GM21381 (cell line): ENCODE measurements at regions not wholly inside any gene's neighbourhood (a gene's known extent, or its start where the extent isn't known, plus 50 kb on each side); places are given as distances from the start of the nearest gene placed in this dataset.

Source experiments
- ATAC-seq: cut with Tn5 transposase; IDR thresholded peaks from one replicate; pipeline ENCODE4 v1.9.1; 2021; ENCODE audit warnings: mild to moderate bottlenecking, moderate library complexity; ENCODE audit not compliant: unreplicated experiment

DNA sequence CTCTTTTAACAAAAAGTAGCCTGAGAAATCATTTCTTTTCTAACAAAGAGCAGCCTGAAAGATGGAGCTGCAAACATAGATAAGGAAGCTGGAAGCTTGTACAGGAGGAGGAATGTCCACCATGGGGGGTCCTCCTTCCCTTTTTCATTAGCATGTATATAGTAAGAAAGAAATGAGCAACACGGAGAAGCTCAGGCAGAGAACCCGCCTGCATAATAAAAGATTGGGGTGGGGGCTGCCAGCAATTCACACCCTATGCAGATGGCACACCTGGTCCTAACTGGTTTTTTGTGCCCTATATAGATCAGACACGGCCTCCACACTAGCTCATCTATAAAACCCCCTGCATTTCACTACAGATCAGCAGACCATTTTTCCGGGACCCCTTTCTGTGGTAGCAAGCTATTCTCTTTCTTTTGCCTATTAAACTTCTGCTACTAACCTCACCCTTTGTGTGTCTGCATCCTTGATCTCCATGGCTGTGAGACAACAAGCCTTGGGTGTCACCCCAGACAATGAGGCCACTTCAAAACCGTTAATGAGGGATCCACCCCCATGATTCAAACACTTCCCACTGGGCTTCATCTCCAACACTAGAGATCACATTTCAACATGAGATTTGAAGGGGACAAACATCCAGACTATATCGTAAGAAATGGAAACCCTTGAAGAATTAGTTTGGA lies 167.5 kb upstream of the FREM2 start:
- ATAC-seq: no peak

- ATAC-seq: no peak
Measured at GRCh38 chr13:38520041-38520440, 166.8 kb upstream of the FREM2 start.

DNA sequence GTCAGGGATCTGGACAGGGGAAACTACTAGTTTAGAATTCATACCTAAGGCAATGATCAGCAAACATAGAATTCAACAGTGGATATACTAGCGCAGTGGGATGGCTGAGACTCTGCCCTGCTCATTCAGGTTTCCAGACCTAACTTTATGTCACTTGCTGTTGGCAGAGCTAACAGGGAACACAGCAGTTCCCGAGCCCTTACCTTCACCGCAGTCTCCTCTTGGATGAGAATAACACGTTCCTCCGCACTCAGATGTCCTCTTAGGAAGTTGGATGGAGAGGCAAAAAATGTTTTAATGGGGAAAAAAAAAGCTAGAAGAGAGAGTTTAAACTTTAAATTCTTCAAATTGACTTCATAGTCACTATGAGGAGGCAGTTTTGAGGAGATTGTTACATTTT lies 159.7 kb upstream of the FREM2 start:
- ATAC-seq: no peak

DNA sequence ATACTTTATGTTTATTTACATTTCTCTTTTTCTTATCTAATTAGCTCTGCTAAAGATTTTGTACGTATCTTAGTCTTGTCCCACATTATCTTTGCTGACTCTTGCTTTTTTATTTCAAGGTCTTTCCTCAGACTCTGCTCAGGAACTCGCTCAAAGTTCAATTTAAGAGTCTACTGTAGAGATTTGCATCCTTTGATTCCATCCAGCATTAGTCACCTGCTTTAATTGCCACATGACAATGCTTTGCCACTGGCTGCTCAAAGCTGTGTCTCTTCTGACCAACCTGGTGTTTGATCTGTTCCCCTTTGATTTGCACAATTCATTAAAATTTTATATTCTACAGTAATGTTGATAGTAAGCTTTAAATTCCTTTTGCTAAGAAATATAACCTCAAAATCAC lies 157.9 kb upstream of the FREM2 start:
- ATAC-seq: no peak

DNA sequence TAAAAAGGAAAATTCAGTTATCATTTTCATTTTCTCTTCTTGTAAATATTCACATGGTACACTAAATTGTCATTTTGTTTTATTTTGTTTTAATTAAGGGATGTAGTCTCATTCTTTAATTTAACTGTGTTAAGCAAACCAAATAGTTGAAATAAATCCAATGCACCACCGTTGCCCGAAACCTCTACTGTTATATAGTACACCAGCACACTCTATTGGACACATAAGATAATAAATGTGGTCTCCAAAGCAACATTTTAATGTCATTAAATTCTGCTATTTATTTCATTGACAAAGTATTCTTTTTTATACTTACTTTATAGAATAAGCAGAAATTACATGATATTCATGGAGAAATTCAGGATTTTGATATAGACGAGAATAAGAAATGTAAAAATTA lies 156.4 kb upstream of the FREM2 start:
- ATAC-seq: no peak

- ATAC-seq: no peak
Measured at GRCh38 chr13:38535261-38535660, 151.6 kb upstream of the FREM2 start.

- ATAC-seq: no peak
Measured at GRCh38 chr13:38537051-38537450, 149.8 kb upstream of the FREM2 start.

DNA sequence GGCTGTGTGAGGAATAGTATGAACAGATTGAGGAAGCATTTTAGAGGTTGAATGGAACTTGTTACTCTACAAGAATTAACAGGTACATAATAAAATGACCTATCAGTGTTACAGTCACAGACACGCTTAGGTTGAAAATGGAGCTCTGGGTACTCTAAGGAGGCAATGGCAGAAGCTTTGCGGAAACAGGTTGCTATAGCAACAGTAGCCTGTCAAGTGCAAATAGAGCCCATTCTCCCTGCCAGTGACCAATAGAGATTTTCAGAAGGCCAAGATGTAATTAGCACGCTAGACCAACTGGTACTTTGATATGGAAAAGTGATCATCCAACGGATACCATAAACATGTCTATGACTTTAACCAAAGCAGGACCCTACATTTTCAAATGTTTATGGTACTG lies 148.5 kb upstream of the FREM2 start:
- no peak for ATAC-seq

DNA sequence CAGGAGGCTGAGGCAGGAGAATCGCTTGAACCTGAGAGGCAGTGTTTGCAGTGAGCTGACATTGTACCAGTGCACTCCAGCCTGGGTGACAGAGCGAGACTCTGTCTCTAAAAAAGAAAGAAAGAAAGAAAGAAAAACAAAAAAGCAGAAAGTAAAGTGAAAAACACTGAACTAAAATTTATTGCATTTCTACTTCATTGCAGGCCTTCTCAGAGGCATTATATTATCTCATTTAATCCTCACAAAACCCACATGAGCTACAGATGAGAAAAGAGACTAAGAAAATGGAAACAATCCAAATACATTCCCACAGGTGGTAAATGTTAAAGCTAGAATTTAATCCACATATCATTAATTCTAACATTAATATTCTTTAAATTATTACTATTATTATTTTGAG lies 147.2 kb upstream of the FREM2 start:
- ATAC-seq: no peak

GRCh38 chr13:38542601-38543000 lies 144.3 kb upstream of the FREM2 start:
- ATAC-seq: no peak

- ATAC-seq: no peak
Measured at GRCh38 chr13:38543561-38543960, 143.3 kb upstream of the FREM2 start.

DNA sequence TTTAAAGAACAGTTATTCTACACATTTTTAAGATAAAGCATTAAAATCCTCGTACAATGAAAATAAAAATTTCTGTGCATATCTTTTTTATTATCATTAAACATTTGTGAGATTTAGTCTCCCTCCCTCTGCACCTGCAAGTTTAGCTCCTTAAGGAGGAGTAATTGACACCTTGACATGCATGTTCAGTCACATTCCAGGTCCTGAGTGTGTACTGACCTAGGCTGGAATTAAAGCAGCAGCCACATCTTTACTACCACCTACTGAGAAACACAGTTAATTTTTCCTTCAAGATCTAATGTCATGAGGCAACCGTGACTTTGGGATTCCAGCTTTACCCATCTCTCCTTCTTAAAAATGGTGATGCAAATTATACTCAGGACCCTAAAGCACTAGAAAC lies 123.1 kb upstream of the FREM2 start:
- no peak for ATAC-seq

DNA sequence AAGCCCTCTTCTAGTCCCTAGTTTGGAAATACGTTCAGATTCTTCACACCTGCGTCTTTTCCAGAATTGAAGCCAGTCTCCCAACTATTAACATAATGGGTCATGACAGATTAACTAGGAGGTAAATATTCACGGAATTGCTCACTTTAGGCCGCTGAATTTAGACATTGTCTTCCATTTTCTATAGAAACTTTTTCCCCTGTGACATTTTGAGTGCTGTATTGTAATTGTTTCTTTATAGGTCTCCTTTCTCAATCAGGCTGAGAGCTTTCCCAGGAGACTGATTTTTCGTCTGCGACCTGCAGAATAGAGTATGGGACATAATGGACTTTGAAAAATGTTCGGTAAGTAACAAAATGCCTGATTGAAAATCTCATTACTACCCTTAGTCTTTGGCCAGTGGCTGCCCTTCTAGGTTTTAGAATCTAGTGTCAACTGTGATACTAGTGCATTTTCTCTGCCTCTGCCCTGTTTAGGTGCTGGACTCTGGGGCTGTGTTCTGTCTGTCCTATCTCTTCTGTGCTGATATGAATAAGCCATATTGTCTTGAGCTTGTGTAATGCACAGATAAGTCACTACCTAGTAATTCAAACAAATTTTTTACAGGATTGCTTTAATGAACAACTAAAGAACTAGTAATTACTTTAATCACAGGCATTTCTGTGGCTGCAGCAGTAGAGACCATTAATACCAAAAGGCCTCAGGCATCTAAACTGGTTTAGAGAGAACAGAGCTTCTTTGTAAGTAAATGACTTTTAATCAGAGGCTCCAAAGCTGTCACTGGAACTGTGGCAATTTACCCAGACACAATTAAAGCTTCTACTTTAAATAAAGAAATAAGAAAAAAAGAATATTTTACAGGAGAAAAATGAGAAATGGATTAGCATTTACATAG lies 122.4 kb upstream of the FREM2 start:
- ATAC-seq: no peak

DNA sequence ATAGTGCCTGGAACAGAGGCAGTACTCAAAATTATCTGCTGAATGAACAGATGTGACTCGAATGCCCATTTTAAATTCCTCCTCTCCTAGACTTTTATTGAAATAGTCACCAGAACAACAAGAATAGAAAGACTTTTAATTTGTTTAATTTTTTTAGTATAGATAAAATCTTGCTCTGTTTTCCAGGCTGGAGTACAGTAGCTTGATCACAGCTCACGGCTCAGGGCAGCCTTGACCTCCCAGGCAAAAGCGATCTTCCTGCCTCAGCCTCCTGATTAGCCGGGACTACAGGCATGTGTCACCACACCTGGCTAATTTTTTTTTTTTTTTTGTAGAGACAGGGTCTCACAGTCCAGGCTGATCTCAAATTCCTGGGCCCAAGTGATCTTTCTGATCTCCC lies 120.9 kb upstream of the FREM2 start:
- ATAC-seq: no peak

DNA sequence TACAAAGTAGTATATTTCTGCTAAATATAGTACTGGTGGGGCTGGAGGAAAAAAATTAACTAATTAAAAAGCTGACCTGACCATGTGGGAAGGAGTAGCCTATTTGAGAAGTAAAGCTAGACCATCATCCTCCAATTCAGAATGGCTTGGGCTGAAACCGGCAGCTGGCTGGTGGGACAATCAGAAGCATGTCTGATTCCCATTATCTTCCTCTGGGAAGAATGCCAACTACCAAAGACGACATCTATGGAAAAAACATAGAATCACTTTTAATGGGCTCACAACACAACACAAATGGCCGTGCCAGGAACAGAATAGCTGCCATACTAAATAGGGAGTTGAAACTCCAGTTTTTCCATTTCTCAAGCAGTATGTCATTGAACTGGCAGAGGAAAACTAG lies 120.4 kb upstream of the FREM2 start:
- ATAC-seq: no peak

- no peak for ATAC-seq
Measured at GRCh38 chr13:38570706-38571105, 116.2 kb upstream of the FREM2 start.

DNA sequence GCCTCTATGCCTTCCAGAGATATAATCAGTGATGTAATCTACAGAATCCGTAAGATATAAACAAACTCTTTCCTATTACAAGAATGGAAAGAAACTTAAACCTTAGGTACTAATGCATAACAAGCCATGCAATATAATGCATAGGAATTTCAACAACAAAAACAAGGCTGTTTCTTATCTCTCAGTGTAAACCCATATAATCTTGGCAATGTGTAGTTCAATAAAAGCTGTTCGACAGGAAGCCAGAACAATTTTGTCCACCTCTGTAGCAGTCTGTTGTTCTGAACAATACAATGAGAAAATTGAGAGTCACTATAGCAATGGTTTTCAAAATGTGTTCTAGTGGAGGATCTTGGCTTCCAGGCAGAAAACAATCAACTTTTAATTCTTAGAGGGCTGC lies 111.5 kb upstream of the FREM2 start:
- no peak for ATAC-seq

DNA sequence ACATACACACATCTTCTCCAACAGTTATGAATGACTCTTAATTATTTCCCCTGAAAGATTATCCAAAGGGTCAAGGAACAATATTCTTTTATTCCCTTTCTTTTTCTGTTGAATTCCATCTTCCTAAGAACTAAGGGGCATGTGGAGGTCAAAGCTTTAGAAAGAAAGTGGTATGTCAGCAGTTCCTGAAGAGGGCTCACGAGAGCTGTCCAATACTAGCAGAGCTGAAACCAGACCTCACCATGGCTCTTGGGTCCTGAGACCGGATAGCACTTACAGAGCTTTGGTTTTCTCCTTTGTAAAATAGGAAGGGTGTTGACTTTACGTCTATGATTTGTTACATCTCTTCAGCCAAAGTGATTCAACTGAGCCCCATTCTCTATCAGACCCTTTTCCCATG lies 109.8 kb upstream of the FREM2 start:
- ATAC-seq: no peak

DNA sequence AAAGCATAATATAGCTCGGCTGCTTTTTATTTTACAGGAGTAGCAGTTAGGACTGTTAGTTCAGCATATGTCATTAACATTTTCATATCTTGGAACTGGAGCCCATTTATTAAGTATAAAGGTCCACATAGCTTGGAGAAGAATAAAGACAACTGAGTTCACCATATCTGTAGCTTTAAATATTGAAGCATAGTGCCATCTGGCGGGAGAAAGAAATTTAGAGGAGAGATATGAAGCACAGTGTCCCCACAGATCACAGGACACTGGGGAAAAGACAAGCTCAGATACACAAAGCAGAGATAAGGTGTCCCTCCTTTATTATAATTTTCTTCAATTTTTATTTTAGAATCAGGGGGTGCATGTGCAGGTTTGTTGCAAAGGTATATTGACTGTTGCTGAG lies 104.7 kb upstream of the FREM2 start:
- ATAC-seq: no peak

GRCh38 chr13:38590230-38590629 lies 96.6 kb upstream of the FREM2 start:
- no peak for ATAC-seq

DNA sequence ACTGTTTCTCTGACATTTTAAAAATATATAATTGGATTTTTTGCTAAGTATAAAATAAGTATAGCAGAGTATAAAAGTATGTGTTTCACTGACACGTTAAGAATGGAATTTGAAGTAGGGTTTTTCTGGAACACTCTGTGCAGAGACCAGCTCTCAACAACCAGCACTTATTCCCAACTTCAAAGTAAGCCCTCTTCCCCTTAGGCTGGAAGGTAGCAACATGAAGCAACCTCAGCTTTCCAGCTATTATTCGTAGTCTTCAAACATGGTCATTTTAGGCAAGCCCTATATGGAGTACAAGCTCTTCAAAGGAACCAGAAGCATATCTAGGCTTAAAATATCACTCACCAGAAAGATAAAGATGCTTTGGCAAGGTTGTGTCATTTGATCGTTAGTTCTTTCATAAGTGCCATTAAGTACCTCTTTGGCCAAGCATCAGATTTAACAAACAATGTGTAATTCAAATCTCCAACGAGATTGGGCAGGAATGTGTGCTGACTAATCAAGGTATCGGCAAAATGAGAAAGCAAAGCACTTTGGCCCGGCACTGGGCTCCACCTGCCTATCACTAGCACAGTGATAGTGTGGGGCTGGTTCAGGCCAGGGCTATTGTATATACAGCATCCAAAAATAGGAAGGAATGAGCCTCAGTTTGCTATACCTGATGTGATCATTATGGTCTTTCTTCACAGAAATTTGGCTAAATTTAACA lies 95.9 kb upstream of the FREM2 start:
- ATAC-seq: no peak

DNA sequence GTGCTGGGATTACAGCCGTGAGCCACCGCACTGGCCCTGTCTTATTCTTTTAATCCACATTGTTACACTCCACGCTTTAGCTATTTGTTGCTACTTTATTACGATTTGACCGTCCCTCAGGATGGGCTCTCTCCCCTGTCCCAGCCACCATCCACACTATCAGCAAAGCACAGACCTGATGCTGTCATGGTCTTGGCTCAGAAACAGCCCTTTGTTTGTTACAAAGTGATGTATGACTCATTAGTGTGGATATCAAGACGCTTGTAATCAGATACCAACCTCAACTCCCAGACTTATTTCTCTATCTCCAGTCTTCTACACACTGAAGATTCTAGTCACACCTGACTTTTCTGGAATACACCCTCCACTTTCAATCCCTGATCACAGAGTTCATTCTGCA lies 84.6 kb upstream of the FREM2 start:
- ATAC-seq: no peak
